ENCODE measurements at regions not wholly inside any gene's neighbourhood (a gene's known extent, or its start where the extent isn't known, plus 50 kb on each side); places are given as distances from the start of the nearest gene placed in this dataset.
"Not testable (repeated sequence)": the region's sequence is repeated elsewhere in the genome, so short reads cannot be mapped to it uniquely, and the experiment has no call there.

DNA sequence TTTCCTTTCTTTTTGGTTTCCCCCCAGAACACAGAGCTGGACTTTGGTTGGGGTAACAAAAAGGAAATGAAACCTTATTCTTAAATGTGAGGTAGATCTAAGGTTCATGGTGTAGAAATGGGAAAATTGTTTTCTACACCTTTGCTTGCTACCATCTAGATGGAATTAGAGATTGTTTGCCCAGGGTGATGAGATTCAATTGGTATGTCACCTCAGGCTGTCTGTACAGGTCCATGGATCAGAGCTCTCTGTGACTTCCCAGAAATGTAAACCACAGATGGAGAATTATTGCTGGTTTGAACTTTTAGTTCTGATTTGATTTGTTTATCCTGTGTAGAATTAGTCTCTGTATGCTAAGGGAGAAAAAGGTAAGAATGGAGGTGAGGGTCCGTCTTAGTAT, 146.7 kb downstream of the PCDH7 start:
- intact Hi-C loops (cut with DNase I), result no loop called here
- DNase-seq, result no peak

DNA sequence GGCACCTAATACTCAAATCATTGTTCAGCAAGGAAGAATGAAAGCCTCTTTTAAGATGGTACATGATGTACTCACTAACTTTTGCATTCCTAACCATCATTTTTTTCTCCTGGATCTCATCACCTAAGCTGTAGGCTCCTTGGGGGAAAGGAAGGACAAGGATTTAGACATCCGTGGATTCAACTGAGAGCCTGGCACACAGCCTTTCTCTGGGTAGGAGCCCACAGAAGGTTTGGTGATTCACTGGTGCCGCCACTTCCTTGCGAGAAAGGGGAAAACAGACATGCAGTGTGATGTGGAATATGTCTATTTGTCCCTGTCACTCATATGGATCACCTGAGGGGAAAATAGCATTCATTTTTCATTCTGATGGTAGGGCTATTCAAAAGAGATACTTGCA, 147.3 kb downstream of the PCDH7 start:
- intact Hi-C loops (cut with DNase I), result no loop called here
- DNase-seq, result no peak

DNA sequence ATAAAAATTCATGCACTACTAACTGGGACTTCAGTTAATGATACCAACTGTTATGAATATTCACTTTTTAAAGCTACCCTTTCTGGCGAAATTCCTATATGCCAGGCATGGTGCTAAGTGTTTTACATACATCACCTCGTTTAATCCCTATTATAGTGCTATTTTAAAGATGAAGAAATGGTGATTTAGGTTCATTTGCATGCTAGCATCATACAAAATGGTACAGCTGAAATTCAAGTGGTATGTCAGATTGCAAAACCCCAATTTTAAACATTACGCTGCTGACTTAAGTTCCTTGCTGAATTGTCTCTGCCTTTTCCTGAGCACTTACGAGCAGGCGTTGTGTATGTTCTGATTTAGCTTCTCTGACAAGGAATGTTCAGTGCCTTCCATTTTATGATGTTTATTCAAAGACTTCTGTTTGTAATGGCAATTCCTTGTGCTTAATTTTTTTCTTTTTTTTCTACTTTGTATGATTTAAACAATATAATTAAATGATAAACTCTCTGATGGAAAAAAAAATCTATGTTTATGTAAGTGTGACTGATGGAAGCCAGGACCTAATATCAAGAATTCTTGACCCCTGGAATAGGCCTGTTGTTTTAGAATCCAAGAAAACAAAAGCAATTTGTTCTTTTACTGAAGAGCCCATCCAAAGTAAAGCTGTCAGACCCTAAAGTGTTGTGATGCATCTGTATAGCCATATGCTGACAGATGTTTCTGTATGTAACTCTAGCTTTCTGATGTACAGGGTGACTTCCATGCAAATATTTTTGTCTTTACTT, 148.1 kb downstream of the PCDH7 start:
- DNase-seq, result no peak
- intact Hi-C loops (cut with DNase I), result no loop called here

- DNase-seq; intact Hi-C loops (cut with DNase I): not testable (repeated sequence)
Observed at GRCh38 chr4:30869387-30869786, 149.2 kb downstream of the PCDH7 start.

GRCh38 chr4:30870513-30870912, 150.3 kb downstream of the PCDH7 start:
- intact Hi-C loops (cut with DNase I), result no loop called here
- DNase-seq, result peak in 2 of 42 donors; percentile 7 to 36

DNA sequence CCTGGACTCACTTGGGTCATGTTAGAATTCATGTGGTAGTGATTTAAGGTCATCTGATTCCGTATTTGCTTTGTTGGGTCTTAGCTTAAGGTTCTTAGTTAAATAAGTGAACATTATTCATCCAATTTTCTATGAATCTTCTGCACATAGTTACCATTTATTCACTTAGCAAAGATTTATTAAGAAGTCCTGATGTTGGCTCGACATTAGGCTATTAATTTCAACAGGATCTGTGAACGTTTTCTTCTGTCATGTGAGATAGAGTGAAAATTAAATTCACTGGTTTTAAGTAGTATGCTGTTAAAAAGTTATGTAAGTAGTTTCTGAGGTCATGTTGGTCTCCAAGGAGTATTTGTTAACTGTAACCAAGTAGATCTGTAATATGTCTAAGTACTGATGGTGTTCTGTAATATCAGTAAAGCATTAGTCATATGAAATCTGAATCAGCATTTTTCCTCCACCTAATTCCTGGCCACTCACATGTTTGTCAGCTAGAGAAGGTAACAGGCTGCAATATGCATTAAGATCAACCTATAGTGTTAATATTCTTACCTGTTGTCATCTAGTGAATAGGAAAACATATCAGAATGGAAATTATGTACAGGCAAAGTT, 155.6 kb downstream of the PCDH7 start:
- intact Hi-C loops (cut with DNase I), result no loop called here

DNA sequence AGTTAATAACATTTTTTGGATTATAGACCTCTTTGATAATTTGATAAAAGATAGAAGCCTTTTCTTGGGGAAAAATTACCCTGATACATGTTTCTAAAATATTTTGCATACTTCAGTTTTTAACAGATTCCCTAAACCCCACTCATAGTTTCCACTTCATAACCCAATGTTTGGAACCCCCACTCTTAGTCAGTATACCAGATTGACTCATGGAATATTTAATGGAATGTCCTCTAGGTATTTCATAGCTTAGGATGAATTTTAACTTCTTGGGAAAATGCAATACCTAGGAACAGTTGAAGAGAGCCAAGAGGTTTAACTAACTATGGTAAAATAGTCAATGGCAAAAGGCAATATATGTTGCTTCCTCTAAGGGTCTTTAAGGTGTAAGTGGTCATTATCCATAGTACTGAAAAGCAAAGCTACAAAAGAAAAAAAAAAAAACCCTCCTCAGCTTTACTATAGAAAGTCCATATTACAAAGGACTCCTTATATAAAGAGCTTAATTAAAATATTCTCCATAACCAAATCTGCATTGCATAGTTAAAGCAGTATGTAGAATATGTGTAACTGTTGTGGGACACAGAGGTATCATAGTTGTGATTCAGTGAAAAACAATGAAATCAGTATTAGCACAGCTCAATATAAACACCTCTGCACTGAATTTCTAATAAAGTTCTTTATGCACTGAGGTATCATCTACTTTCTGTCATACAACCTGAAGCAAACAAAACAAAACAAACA, 159.9 kb downstream of the PCDH7 start:
- DNase-seq, result no peak
- intact Hi-C loops (cut with DNase I), result no loop called here

More for the DNA sequence above, 155.6 kb downstream of the PCDH7 start:
- DNase-seq, result no peak

DNA sequence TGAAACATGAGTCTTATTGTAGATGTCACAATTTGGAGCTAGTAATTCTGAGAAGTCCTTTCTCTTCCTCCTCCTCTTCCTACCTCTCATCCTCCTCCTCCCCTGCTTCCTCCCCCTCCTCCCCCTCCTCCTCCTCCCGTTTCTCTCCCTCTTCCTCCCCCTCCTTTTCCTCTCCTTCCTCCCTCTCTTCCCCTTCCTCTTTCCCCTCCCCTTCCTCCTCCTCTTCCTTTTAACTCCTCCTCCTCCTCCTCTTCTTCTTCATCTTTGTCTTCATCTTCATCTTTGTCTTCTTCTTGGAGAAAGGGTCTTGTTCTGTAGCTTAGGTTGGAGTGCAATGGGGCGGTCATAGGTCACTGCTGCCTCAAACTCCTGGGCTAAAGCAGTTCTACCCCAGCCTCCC, 161.8 kb downstream of the PCDH7 start:
- no peak for DNase-seq
- intact Hi-C loops (cut with DNase I), result no loop called here

GRCh38 chr4:30882443-30882842, 162.3 kb downstream of the PCDH7 start:
- no peak for DNase-seq
- intact Hi-C loops (cut with DNase I), result no loop called here

GRCh38 chr4:30882995-30883675, 163.0 kb downstream of the PCDH7 start:
- intact Hi-C loops (cut with DNase I), result no loop called here
- no peak for DNase-seq

DNA sequence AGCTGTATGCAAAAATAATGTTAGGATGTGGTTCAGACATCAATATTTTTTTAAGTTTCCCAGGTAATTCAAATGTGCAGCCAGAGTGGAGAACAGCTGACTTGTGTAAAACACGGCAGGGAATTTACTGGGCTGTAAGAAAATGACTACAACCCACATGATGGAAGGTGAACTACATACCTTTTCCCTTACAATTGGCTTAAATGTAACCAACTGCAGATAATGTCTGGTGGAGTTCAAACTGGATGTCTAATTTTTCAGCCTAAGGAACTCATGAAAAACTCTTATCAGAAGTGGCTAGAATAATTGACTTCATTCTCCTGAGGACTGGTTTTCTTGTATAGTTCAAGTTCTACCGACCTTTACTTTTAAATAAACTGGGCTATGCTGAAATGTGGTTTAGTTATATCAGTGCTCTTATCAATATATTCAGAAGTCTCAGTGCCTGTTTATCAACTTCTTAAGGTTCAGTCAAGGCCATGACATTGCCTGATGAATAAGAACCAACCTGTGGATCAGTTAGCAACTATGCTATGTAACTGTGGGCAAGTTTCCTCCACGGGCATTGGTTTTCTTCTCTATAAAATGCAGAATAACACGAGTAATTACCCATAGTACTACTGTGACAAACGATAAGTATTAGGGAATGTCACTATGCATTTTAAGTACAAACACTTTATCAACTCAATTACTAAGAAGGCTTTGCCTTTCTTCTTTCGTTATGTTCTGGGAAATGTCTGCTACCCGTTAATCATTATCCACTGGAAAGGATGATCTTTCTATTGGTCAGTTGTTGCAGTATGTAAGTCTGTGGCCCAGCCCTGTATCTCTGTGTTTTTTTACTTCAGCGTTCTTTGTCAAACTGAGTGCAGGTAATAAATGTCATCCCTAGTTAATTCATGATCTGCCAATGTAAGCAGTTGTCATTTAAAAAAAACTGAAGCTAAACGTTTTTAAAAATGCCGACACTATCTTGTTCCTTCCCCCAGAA, 181.6 kb downstream of the PCDH7 start:
- intact Hi-C loops (cut with DNase I), result no loop called here
- DNase-seq, result no peak

DNA sequence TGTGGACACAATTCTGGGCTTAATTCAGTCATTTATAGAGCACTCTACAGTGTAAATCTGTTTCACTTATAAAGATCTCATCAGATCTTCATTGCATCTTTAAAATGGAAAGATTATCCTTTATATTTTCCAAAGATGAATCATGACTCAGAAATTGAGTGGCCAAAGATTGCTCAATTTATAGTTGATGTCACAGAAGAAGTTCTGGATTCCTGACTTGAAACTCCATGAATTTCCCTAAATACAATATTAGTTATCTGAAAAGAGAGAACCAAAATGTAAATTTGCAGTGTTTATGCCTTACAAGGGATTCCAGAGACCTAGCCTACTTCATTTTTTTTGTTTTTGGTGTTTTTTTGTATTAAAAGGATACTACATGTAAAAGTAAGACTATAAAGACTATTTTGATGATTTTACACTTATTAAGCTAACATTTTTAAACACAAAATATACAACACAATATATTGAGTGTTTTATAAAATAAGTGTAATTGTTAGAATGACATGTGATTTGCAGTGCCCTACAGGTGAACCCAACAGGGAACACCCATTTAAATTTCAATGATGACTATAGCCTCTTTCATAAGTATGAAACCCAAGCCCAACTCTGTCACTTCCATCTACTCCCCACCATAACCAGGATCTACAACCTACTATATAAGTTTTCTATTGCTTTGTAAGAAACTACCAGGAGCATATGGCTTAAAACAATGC, 183.5 kb downstream of the PCDH7 start:
- no peak for DNase-seq
- intact Hi-C loops (cut with DNase I), result no loop called here

DNA sequence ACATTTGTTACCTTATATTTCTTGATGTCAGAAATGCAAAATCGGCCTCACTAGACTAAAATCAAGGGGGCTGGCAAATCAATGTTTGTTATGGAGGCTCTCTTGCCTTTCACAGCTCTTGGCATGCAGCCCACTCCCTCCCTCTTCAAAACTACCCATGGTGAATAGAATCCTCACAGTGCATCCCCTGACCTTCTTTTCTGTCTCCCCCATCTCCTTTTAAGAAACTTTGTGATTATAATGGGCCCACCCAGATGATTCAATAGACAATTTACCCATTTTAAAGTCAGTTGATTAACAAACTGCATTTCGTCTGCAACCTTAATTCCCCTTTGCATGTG, 184.0 kb downstream of the PCDH7 start:
- no peak for DNase-seq
- intact Hi-C loops (cut with DNase I), result no loop called here

- intact Hi-C loops (cut with DNase I), result no loop called here
- no peak for DNase-seq
Observed at GRCh38 chr4:30904588-30904987, 184.4 kb downstream of the PCDH7 start.

DNA sequence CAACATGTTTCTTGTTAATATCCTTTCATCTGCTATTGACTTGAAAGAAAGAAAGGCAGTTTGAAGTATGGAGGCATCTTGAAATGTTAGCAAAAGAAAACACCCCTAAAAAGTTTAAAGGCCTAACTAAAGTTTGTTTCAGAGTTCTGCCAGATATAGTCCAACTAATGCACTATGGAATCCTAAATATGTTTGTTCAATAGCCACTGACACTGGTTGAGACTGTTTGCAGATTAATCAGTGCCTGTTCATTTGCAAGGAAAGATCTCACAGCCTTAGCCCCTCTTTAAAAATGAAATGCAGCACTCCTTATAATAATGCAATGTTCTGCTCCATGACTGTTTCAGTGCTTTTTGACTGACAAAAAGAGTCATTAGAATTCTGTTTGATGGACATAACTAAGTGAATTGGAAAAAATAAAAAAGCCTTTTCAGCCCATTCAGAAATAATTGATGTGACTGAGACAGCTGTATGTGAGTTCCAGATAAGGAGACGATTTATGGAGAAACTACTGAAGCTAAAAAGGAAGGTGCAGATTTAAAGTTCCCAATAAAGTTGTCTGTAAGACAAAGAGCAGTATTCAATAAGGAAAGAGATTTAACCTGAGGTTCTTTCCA, 192.0 kb downstream of the PCDH7 start:
- intact Hi-C loops (cut with DNase I), result no loop called here
- DNase-seq, result no peak

- intact Hi-C loops (cut with DNase I), result no loop called here
Observed at GRCh38 chr4:30916337-30917274, 196.4 kb downstream of the PCDH7 start.

GRCh38 chr4:30917946-30918345, 197.8 kb downstream of the PCDH7 start:
- no peak for DNase-seq
- intact Hi-C loops (cut with DNase I), result no loop called here

More at GRCh38 chr4:30916337-30917274, 196.4 kb downstream of the PCDH7 start:
- no peak for DNase-seq
